SK-N-SH (cell line): ENCODE measurements at regions not wholly inside any gene's neighbourhood (a gene's known extent, or its start where the extent isn't known, plus 50 kb on each side); places are given as distances from the start of the nearest gene placed in this dataset.

Source experiments
- CTCF ChIA-PET: fragments of 300-600, 350-600 bp; formaldehyde crosslinking; extraction: SDS; loops from one replicate; lab custom pipeline; 2021; lab: Yijun Ruan, JAX
- POLR2A ChIA-PET: fragments of 350-600 bp; sonication (Branson Sonifier 250); formaldehyde crosslinking; extraction: SDS; loops from one replicate; lab custom pipeline; 2020; ENCODE audit warnings: antibody characterized with exemption, inconsistent platforms; lab: Yijun Ruan, JAX
- DNase-seq: peaks from one replicate; pipeline ENCODE4 v3.0.0; 2012
- H2AFZ ChIP-seq: fragments of 200-600 bp; sonication (generic); 2 replicates; pipeline ENCODE4 v1.8.1; 2016; ENCODE audit warnings: antibody characterized with exemption, mild to moderate bottlenecking, low read depth
- H3F3A ChIP-seq: fragments of 200-600 bp; sonication (generic); replicated peaks from 2 replicates; pipeline ENCODE3; 2016; ENCODE audit warnings: antibody characterized with exemption, mild to moderate bottlenecking; ENCODE audit not compliant: insufficient read depth
- H3K27ac ChIP-seq, 2 experiments: fragments of 200-500 bp in 1 of 2; fragments of 200-600 bp in 1 of 2; sonication (Bioruptor generic) in 1 of 2; sonication (generic), shearing (Covaris generic) in 1 of 2; 2 replicates each; pipeline versions ENCODE4 v1.5.1 to v1.6.1; 2014 to 2016; ENCODE audit warnings: low read depth in 2 of 2, inconsistent platforms in 1 of 2, low read length in 1 of 2, mild to moderate bottlenecking in 1 of 2, mixed read lengths in 1 of 2
- H3K27me3 ChIP-seq: fragments of 200-600 bp; sonication (generic), shearing (Covaris generic); 2 replicates; pipeline ENCODE4 v1.6.1; 2016; ENCODE audit warnings: mixed run types; ENCODE audit not compliant: insufficient read depth
- H3K36me3 ChIP-seq, 2 experiments: fragments of 200-500 bp in 1 of 2; fragments of 200-600 bp in 1 of 2; sonication (Bioruptor generic) in 1 of 2; sonication (generic) in 1 of 2; replicated peaks in 1 of 2; 2 replicates each; pipeline versions ENCODE3 to v1.5.1; 2014 to 2016; ENCODE audit warnings: low read length in 1 of 2, mild to moderate bottlenecking in 1 of 2; ENCODE audit not compliant: insufficient read depth in 2 of 2, control insufficient read depth in 1 of 2
- H3K4me1 ChIP-seq, 2 experiments: fragments of 200-500 bp in 1 of 2; fragments of 200-600 bp in 1 of 2; sonication (Bioruptor generic) in 1 of 2; sonication (generic), shearing (Covaris generic) in 1 of 2; 2 replicates each; pipeline versions ENCODE4 v1.5.1 to v1.6.1; 2014 to 2016; ENCODE audit warnings: low read depth in 1 of 2, low read length in 1 of 2, mixed run types in 1 of 2; ENCODE audit not compliant: insufficient read depth in 2 of 2, control insufficient read depth in 1 of 2
- H3K4me2 ChIP-seq: fragments of 200-600 bp; sonication (generic), shearing (Covaris generic); 2 replicates; pipeline ENCODE4 v1.6.1; 2017; ENCODE audit warnings: mixed run types
- H3K4me3 ChIP-seq, 2 experiments: fragments of 200-500 bp in 1 of 2; fragments of 200-600 bp in 1 of 2; sonication (Bioruptor generic) in 1 of 2; sonication (generic), shearing (Covaris generic) in 1 of 2; 2 replicates each; pipeline versions ENCODE4 v1.5.1 to v1.8.1; 2014 to 2016; ENCODE audit warnings: low read depth in 2 of 2, inconsistent platforms in 1 of 2, low read length in 1 of 2, mild to moderate bottlenecking in 1 of 2, mixed read lengths in 1 of 2, moderate library complexity in 1 of 2
- H3K79me2 ChIP-seq: fragments of 200-600 bp; sonication (generic); 2 replicates; pipeline ENCODE4 v1.8.1; 2017; ENCODE audit warnings: mild to moderate bottlenecking; ENCODE audit not compliant: insufficient read depth
- H3K9ac ChIP-seq: fragments of 200-600 bp; sonication (generic); 2 replicates; pipeline ENCODE4 v1.6.1; 2017; ENCODE audit warnings: mixed run types
- H3K9me2 ChIP-seq: fragments of 200-600 bp; sonication (generic); 2 replicates; pipeline ENCODE4 v1.6.1; 2017; ENCODE audit warnings: mixed run types
- H3K9me3 ChIP-seq: fragments of 200-600 bp; sonication (generic); 2 replicates; pipeline ENCODE4 v1.6.1; 2017; ENCODE audit warnings: mixed run types, mild to moderate bottlenecking, moderate library complexity
- H4K20me1 ChIP-seq: fragments of 200-600 bp; sonication (generic); 2 replicates; pipeline ENCODE4 v1.6.1; 2017; ENCODE audit warnings: mild to moderate bottlenecking, mixed run types; ENCODE audit not compliant: insufficient read depth
- EZH2phosphoT487 ChIP-seq: fragments of 200-600 bp; sonication (generic); IDR thresholded peaks from 2 replicates; pipeline ENCODE4 v1.6.1; 2017; ENCODE audit warnings: low read depth, mixed run types, mild to moderate bottlenecking, antibody characterized with exemption, moderate library complexity, borderline replicate concordance
- FOSL2 ChIP-seq: IDR thresholded peaks from 2 replicates; pipeline ENCODE4 v1.4.0; 2012; ENCODE audit warnings: low read depth, mild to moderate bottlenecking, moderate library complexity, borderline replicate concordance
- GATA2 ChIP-seq: sonication (generic); formaldehyde crosslinking; IDR thresholded peaks from 2 replicates; pipeline ENCODE4 v1.5.0; 2020; ENCODE audit warnings: mild to moderate bottlenecking, missing genetic modification reagents
- IRF3 ChIP-seq: fragments of 150-350 bp; IDR thresholded peaks from 2 replicates; pipeline ENCODE4 v1.6.1; 2016; ENCODE audit warnings: mild to moderate bottlenecking, low read depth, low read length
- JUND ChIP-seq: IDR thresholded peaks from 2 replicates; pipeline ENCODE4 v1.4.0; 2012
- MXI1 ChIP-seq: IDR thresholded peaks from 2 replicates; pipeline ENCODE4 v1.6.1; 2012; ENCODE audit warnings: mild to moderate bottlenecking, low read depth, low read length, improper control_type of control experiment
- NFIC ChIP-seq: IDR thresholded peaks from 2 replicates; pipeline ENCODE4 v1.4.0; 2012; ENCODE audit warnings: borderline replicate concordance
- PBX3 ChIP-seq: IDR thresholded peaks from 2 replicates; pipeline ENCODE4; 2012
- RAD21 ChIP-seq: IDR thresholded peaks from 2 replicates; pipeline ENCODE4 v1.6.1; 2012; ENCODE audit warnings: mild to moderate bottlenecking, low read length
- REST ChIP-seq: IDR thresholded peaks from 2 replicates; pipeline ENCODE4 v1.6.1; 2012; ENCODE audit warnings: mild to moderate bottlenecking, low read depth, low read length, moderate library complexity
- RFX5 ChIP-seq: IDR thresholded peaks from 2 replicates; pipeline ENCODE4 v1.6.1; 2012; ENCODE audit warnings: mild to moderate bottlenecking, improper control_type of control experiment, low read length
- TAF1 ChIP-seq: IDR thresholded peaks from 2 replicates; pipeline ENCODE4 v1.6.1; 2012; ENCODE audit warnings: low read depth, mild to moderate bottlenecking, low read length, moderate library complexity, borderline replicate concordance
- USF1 ChIP-seq: IDR thresholded peaks from 2 replicates; pipeline ENCODE4 v1.4.0; 2012; ENCODE audit warnings: low read depth, borderline replicate concordance
- WGBS: methylation state at CpG from one replicate; pipeline ENCODE4 v1.1.6; 2017; ENCODE audit warnings: low lambda C conversion rate; 5-methylcytosine and 5-hydroxymethylcytosine counted together

- Histone ChIP-seq H3F3A (no peaks in the 10 kb centered on the region), H2AFZ (no peak overlapping the region), H3K79me2 (no peaks in the 10 kb centered on the region), H3K36me3 (no peaks in the 10 kb centered on the region), H3K27ac (no peak overlapping the region), H3K4me1 (no peaks in the 10 kb centered on the region), H3K9ac (no peak overlapping the region), H3K27me3 (no peaks in the 10 kb centered on the region), H3K9me2 (no peaks in the 10 kb centered on the region), H3K4me2 (no peak overlapping the region), H4K20me1 (no peaks in the 10 kb centered on the region), H3K4me3 (no peak overlapping the region), H3K9me3 (no peaks in the 10 kb centered on the region)
- ChIA-PET POLR2A (no interaction called here), CTCF (interaction anchor here (0.6 to 2.7 kb wide), 3 partner anchors 10 to 1928 kb away, joined by 3 to 8 read pairs (median 3); no protein-coding TSS in a partner anchor)
- WGBS: 67% methylated on average over 4 of the region's 4 CpGs
- no peak for DNase-seq
- TF ChIP-seq REST (no peak), JUND (no peak), IRF3 (no peak), TAF1 (no peak), NFIC (no peak), FOSL2 (no peak)
Observed at GRCh38 chr3:24628523-24629258, 134.0 kb upstream of the THRB start.

GRCh38 chr3:24631481-24631880 is 136.8 kb upstream of the THRB start:
- TF ChIP-seq USF1 (no peak), TAF1 (no peak), RAD21 (no peak), EZH2phosphoT487 (no peak), RFX5 (no peak), FOSL2 (no peak), MXI1 (no peak), IRF3 (no peak), PBX3 (no peak), GATA2 (no peak)
- Histone ChIP-seq H3K4me2 (no peak overlapping the region), H3K4me1 (no peaks in the 10 kb centered on the region), H3K4me3 (no peak overlapping the region), H2AFZ (no peak overlapping the region), H3K36me3 (no peaks in the 10 kb centered on the region), H3K27me3 (no peaks in the 10 kb centered on the region), H3K9me3 (no peaks in the 10 kb centered on the region), H3K9ac (no peak overlapping the region), H3K27ac (no peak overlapping the region), H4K20me1 (no peaks in the 10 kb centered on the region), H3K79me2 (no peaks in the 10 kb centered on the region), H3K9me2 (no peaks in the 10 kb centered on the region), H3F3A (no peaks in the 10 kb centered on the region)
- ChIA-PET CTCF (no interaction called here), POLR2A (no interaction called here)
- DNase-seq: no peak
